GM19351 (cell line): ENCODE measurements at regions not wholly inside any gene's neighbourhood (a gene's known extent, or its start where the extent isn't known, plus 50 kb on each side); places are given as distances from the start of the nearest gene placed in this dataset.
"Not testable (repeated sequence)": the region's sequence is repeated elsewhere in the genome, so short reads cannot be mapped to it uniquely, and the experiment has no call there.

Source experiments
- ATAC-seq: cut with Tn5 transposase; IDR thresholded peaks from one replicate; pipeline ENCODE4 v1.9.1; 2021; ENCODE audit warnings: mild to moderate bottlenecking, moderate library complexity; ENCODE audit not compliant: unreplicated experiment

DNA sequence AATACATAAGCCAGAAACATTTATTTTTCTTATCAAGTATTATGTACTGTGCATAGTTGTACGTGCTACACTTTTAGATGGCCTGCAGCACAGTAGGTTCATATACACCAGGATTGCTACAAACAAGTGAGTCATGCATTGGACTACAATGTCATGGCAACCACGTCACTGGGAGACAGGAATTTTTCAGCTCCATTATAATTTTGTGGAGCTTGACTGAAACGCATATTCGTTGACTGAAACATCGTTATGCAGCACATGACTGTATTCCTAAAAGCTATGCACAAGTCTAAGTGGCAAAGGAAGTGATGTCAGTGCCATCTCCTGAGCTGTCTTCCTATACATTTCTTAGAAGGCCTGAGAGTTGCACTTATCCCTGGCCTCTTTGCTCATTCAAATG, 871.8 kb downstream of the IPMK start:
- no peak for ATAC-seq

- no peak for ATAC-seq
These were observed 900.3 kb downstream of the IPMK start for GRCh38 chr10:57367412-57367811.

GRCh38 chr10:57362811-57363210, 904.9 kb downstream of the IPMK start:
- ATAC-seq, result no peak

DNA sequence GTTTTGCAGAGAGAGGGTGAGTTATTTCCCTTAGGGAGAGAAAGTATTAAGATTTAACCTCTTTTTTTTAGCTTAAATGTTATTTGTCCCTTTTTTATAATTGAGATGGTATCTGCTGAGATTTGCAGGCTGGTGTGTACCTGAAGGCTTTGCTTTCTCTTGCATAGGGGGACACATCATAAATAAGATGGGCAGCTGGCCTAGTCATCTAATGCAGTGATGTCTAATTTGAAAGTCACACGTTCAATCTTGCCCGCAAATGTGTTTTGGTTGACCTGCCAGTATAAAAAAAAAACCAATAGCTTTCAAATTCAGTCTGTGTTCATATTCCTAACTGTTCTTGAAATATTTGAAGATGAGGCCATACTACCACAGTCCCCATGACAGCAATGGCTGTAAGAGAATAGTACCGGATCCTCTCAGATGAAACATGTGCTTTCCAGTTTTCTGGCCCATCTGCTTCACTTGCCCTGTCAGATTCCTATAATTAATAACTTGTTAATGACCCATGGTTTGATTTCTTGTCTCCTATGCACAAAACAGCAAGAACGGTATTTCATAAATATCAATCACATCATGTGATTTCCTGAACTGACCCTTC, 914.2 kb downstream of the IPMK start:
- ATAC-seq, result no peak

DNA sequence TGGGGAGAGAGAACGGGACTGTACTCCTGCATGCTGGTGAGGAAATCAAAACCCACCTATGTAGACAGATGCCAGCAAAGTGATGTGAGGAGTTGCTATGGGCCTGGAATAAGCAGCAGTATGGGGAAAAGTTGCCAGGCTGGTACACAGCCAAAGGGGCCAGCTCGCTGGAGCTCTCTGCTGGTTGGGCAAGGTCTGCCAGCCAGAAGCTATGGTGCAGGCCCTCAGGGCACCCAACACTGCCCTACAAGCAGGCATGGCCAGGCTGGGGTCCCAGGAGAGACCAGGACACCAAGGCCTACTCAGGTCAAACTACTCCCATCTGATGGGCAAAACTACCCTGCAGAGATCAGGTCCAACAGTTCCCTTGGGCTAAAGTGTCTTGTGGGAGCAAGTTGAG, 916.6 kb downstream of the IPMK start:
- ATAC-seq, result no peak

- ATAC-seq, result no peak
These were observed 926.4 kb downstream of the IPMK start for GRCh38 chr10:57341294-57341693.

DNA sequence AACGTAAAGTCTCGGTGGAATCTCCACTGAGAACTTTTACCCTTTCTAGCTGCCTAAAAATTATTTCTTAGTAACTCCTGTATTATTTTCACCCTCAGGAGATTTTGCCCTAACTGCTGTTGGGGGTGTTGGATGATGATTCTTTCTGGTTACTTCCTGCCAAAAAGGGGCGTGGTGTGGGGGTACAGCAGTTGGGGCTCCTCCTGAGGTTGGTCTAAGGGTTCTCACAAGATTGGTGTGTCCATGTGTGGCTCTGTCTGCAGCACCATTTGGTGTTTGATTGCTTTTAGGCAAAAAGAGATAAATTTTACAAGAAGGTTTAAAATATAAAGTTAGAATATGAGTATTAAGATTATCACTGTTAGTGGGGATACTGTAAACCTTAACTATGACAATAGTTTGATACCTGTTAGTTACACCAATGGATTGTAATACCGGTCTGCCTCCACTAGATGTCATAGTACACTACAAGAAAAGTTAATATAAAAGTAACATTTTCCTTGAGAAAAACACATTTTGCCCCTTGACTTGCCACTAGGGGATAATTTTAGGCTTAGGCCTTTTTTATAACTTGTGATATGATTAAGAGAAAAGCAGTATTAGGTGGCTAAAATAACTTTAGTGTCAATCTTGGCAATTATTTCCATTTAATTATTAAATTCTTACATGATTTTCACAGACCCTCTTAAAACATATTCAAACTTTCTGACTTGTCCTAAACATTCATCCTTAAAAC, 928.7 kb downstream of the IPMK start:
- peak; percentile 75 for ATAC-seq

DNA sequence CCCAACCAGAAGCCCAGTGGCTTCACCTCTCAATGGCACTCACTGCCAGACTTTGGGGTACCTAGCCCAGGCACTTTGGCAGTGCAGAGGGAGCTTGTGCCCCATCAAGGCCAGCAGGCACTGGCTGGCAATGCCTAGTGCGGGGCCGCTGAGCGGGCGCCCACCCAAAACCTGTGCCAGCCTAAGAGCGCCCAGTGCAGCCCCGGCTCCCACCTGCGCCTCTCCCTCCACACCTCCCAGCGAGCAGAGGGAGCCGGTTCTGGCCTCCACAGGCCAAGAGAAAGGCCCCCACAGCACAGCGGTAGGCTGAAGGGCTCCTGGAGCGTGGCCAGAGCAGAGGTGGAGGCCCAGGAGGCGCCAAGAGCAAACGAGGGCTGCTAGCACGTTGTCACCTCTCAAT, 930.8 kb downstream of the IPMK start:
- ATAC-seq, result no peak

GRCh38 chr10:57336341-57336740, 931.4 kb downstream of the IPMK start:
- no peak for ATAC-seq

GRCh38 chr10:57334523-57334922, 933.2 kb downstream of the IPMK start:
- ATAC-seq, result no peak

GRCh38 chr10:57333880-57334279, 933.8 kb downstream of the IPMK start:
- ATAC-seq, result no peak

- ATAC-seq, result not testable (repeated sequence)
These were observed 946.3 kb downstream of the IPMK start for GRCh38 chr10:57321400-57321854.

- no peak for ATAC-seq
These were observed 947.3 kb downstream of the IPMK start for GRCh38 chr10:57320416-57320815.

DNA sequence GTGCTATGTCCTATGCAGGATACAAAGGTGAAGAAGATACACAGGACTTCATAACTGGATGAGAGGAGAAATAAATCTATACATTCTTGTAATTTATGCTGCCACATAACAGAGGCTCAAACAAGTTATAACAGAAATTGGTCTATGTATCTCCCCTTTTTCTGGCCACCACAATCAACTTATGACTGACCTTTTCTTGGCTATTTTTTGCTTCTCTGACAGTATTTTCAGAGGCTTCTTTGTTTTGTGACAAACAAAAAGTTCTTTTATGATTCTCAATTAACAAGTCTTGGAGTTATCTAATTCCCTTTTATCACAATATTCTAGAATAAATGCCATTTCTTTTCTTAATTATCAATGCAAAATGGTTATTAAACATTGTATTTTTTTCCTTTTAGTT, 953.0 kb upstream of the ZWINT start:
- no peak for ATAC-seq

- ATAC-seq, result no peak
These were observed 942.5 kb upstream of the ZWINT start for GRCh38 chr10:57303566-57303965.

- ATAC-seq, result no peak
These were observed 939.7 kb upstream of the ZWINT start for GRCh38 chr10:57300718-57301117.

DNA sequence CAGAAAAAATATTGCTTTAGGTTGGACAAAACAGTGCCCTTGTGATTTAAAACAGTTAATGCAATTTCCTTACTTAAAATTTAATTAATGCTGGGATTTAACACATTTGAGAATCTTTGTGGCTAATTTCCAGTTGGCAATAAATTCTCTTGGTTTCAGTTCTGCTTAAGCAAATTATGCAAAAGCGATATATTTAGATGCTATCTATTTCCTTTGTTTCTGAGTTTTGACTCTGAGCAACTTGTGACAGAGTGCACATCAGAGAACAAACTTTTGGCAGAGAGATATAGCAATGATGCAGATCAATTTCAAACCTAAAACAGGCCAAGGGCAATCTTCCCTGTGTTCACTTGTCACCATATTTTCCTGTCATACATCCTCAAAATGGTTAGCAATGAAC, 933.6 kb upstream of the ZWINT start:
- ATAC-seq, result no peak

GRCh38 chr10:57288754-57289153, 927.7 kb upstream of the ZWINT start:
- no peak for ATAC-seq

DNA sequence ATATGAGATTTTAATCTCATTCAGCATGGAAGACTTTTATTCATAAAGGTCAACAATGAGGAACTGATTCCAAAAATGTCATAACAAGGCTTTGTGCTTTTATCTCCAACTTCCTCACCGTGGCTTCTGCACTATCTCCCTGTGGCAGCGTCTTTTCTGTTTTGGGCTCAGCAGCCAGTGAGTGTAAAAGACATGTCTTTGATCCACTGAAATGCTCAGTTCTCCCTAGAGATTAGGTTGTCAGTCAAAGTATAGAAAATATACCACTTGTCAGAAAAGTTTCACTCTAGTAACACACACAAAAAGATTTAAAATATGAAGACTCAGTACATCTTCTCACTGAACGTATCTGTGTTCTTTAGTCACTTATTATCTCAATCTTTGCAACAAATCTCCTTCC, 901.8 kb upstream of the ZWINT start:
- no peak for ATAC-seq

DNA sequence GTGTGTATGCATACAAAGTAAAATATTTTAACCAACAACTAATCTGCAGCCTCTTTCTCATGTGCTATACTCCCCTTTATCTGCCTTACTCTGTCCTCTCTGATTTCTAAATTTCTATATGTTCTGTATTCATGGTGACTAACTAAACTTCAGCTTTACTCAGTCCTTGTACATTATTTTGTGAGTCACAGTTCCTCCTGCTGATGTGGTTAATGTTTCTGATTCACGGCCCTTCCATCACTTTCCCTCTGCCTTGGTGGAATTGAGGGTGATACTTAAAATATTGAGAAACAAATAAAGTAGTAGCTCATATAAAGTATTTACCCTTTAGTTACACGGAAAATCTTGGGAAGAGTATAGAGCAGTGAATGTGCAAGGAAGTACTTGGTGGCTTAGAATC, 899.1 kb upstream of the ZWINT start:
- ATAC-seq, result no peak

DNA sequence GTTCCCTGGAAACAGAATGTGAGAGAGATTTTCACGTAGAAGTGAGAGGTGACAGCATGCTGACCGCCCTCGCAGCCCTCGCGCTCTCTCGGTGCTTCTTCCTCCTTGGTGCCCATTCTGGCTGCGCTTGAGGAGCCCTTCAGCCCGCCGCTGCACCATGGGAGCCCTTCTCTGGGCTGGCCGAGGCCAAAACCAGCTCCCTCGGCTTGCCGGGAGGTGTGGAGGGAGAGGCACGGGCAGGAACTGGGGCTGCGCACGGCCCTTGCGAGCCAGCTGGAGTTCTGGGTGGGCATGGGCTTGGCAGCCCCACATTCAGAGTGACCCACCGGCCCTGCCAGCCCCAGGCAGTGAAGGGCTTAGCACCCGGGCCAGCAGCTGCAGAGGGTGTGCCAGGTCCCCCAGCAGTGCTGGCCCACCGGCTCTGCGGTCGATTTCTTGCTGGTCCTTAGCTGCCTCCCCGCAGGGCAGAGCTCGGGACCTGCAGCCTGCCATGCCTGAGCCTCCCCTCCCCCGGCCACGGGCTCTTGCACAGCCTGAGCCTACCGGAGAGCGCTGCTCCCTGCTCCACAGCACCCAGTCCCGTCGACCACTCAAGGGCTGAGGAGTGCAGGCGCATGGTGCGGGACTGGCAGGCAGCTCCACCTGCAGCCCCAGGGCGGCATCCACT, 888.7 kb upstream of the ZWINT start:
- no peak for ATAC-seq

DNA sequence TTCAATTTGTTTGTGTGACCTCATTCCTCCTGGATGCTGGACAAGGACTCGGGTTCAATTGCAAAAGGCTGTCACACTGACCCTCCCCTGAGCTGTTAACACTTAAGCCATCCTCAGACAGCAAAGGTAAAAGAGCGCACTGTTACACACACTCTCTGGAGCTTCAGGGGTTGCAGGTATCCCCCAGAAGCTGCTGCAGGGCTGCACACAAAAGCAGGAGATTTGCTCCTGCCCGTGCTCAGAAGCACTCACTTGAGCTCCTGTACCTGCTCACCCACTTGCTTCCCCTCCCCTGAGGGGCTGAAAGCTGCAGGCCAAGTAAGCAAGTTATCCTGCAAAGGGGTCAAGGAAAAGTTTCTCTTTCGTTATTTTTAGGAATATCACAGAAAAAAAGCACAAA, 886.2 kb upstream of the ZWINT start:
- no peak for ATAC-seq
